ENCODE measurements at regions not wholly inside any gene's neighbourhood (a gene's known extent, or its start where the extent isn't known, plus 50 kb on each side); places are given as distances from the start of the nearest gene placed in this dataset.
"Not testable (repeated sequence)": the region's sequence is repeated elsewhere in the genome, so short reads cannot be mapped to it uniquely, and the experiment has no call there.

GRCh38 chr6:74409447-74409846, 713.4 kb downstream of the CD109 start:
- DNase-seq (ENCODE audit: low read depth), result peak; percentile 77

- no peak for DNase-seq (ENCODE audit: low read depth)
These were observed 712.8 kb downstream of the CD109 start for GRCh38 chr6:74408844-74409243.

GRCh38 chr6:74404366-74404765, 708.4 kb downstream of the CD109 start:
- peak; percentile 25 for DNase-seq (ENCODE audit: low read depth)

- no peak for DNase-seq (ENCODE audit: low read depth)
These were observed 706.8 kb downstream of the CD109 start for GRCh38 chr6:74402781-74403180.

GRCh38 chr6:74378437-74378836, 682.4 kb downstream of the CD109 start:
- DNase-seq (ENCODE audit: low read depth), result not testable (repeated sequence)

- DNase-seq (ENCODE audit: low read depth), result peak; percentile 81
These were observed 673.6 kb downstream of the CD109 start for GRCh38 chr6:74369556-74369993.

- DNase-seq (ENCODE audit: low read depth), result peak; percentile 8
These were observed 672.7 kb downstream of the CD109 start for GRCh38 chr6:74368746-74369145.

- peak; percentile 22 for DNase-seq (ENCODE audit: low read depth)
These were observed 670.6 kb downstream of the CD109 start for GRCh38 chr6:74366634-74367033.

GRCh38 chr6:74362391-74362790, 666.4 kb downstream of the CD109 start:
- DNase-seq (ENCODE audit: low read depth), result no peak

- DNase-seq (ENCODE audit: low read depth), result peak; percentile 75
These were observed 661.3 kb downstream of the CD109 start for GRCh38 chr6:74357321-74357720.

GRCh38 chr6:74356391-74356790, 660.4 kb downstream of the CD109 start:
- DNase-seq (ENCODE audit: low read depth), result peak; percentile 69

GRCh38 chr6:74346936-74347535, 651.0 kb downstream of the CD109 start:
- no peak for DNase-seq (ENCODE audit: low read depth)

- peak; percentile 18 for DNase-seq (ENCODE audit: low read depth)
These were observed 647.8 kb downstream of the CD109 start for GRCh38 chr6:74343804-74344203.

- DNase-seq (ENCODE audit: low read depth), result not testable (repeated sequence)
These were observed 647.3 kb downstream of the CD109 start for GRCh38 chr6:74343321-74343720.

GRCh38 chr6:74334722-74335121, 638.7 kb downstream of the CD109 start:
- no peak for DNase-seq (ENCODE audit: low read depth)

- peak; percentile 14 for DNase-seq (ENCODE audit: low read depth)
These were observed 637.4 kb downstream of the CD109 start for GRCh38 chr6:74333406-74333805.

- no peak for DNase-seq (ENCODE audit: low read depth)
These were observed 624.7 kb downstream of the CD109 start for GRCh38 chr6:74320715-74321114.

- no peak for DNase-seq (ENCODE audit: low read depth)
These were observed 624.1 kb downstream of the CD109 start for GRCh38 chr6:74320074-74320473.

GRCh38 chr6:74319292-74319691, 623.3 kb downstream of the CD109 start:
- no peak for DNase-seq (ENCODE audit: low read depth)

- no peak for DNase-seq (ENCODE audit: low read depth)
These were observed 622.7 kb downstream of the CD109 start for GRCh38 chr6:74318738-74319137.

- DNase-seq (ENCODE audit: low read depth), result no peak
These were observed 616.1 kb downstream of the CD109 start for GRCh38 chr6:74312081-74312480.

- DNase-seq (ENCODE audit: low read depth), result no peak
These were observed 615.4 kb downstream of the CD109 start for GRCh38 chr6:74311431-74311830.

GRCh38 chr6:74289884-74290283, 593.9 kb downstream of the CD109 start:
- DNase-seq (ENCODE audit: low read depth), result peak; percentile 39

- DNase-seq (ENCODE audit: low read depth), result no peak
These were observed 591.9 kb downstream of the CD109 start for GRCh38 chr6:74287932-74288331.

Data from EH (cell line).